ENCODE measurements at regions not wholly inside any gene's neighbourhood (a gene's known extent, or its start where the extent isn't known, plus 50 kb on each side); places are given as distances from the start of the nearest gene placed in this dataset.

GRCh38 chr12:87930033-87930432 lies 99.2 kb downstream of the C12orf50 start:
- no peak overlapping the region for H3K4me3 Mint-ChIP-seq
- H3K4me1 Mint-ChIP-seq = no peaks in the 10 kb centered on the region
- no peaks in the 10 kb centered on the region for H3K9me3 Mint-ChIP-seq
- ChIA-PET CTCF (no interaction called here), POLR2A (no interaction called here)
- H3K27ac Mint-ChIP-seq = no peak overlapping the region
- DNase-seq = no peak
- H3K36me3 Mint-ChIP-seq (ENCODE audit: low read depth) = no peaks in the 10 kb centered on the region
- no peaks in the 10 kb centered on the region for H3K27me3 Mint-ChIP-seq

- POLR2A ChIA-PET = no interaction called here
- DNase-seq = no peak
- H3K9me3 Mint-ChIP-seq = no peaks in the 10 kb centered on the region
- no peaks in the 10 kb centered on the region for H3K36me3 Mint-ChIP-seq (ENCODE audit: low read depth)
- no peaks in the 10 kb centered on the region for H3K27me3 Mint-ChIP-seq
- no peak overlapping the region for H3K4me3 Mint-ChIP-seq
- H3K4me1 Mint-ChIP-seq = no peaks in the 10 kb centered on the region
- H3K27ac Mint-ChIP-seq = no peak overlapping the region
- CTCF ChIA-PET = no interaction called here
These were observed 99.9 kb downstream of the C12orf50 start for GRCh38 chr12:87929346-87929745.

GRCh38 chr12:87928031-87928430 lies 101.2 kb downstream of the C12orf50 start:
- Mint-ChIP-seq H3K27ac (no peak overlapping the region), H3K27me3 (no peaks in the 10 kb centered on the region), H3K4me1 (no peaks in the 10 kb centered on the region), H3K4me3 (no peak overlapping the region), H3K9me3 (no peaks in the 10 kb centered on the region), H3K36me3 (ENCODE audit: low read depth) (no peaks in the 10 kb centered on the region)
- ChIA-PET CTCF (no interaction called here), POLR2A (no interaction called here)
- no peak for DNase-seq

- DNase-seq = no peak
- H3K9me3 Mint-ChIP-seq = no peaks in the 10 kb centered on the region
- H3K36me3 Mint-ChIP-seq (ENCODE audit: low read depth) = no peaks in the 10 kb centered on the region
- H3K27me3 Mint-ChIP-seq = no peaks in the 10 kb centered on the region
- POLR2A ChIA-PET = no interaction called here
- CTCF ChIA-PET = no interaction called here
- H3K4me3 Mint-ChIP-seq = no peak overlapping the region
- no peaks in the 10 kb centered on the region for H3K4me1 Mint-ChIP-seq
- no peak overlapping the region for H3K27ac Mint-ChIP-seq
These were observed 104.2 kb downstream of the C12orf50 start for GRCh38 chr12:87925021-87925420.

GRCh38 chr12:87924149-87924548 lies 105.1 kb downstream of the C12orf50 start:
- POLR2A ChIA-PET = no interaction called here
- H3K4me3 Mint-ChIP-seq = no peak overlapping the region

GRCh38 chr12:87923361-87923760 lies 105.8 kb downstream of the C12orf50 start:
- Mint-ChIP-seq H3K36me3 (ENCODE audit: low read depth) (no peaks in the 10 kb centered on the region), H3K27ac (no peak overlapping the region), H3K9me3 (no peaks in the 10 kb centered on the region), H3K4me3 (no peak overlapping the region), H3K27me3 (no peaks in the 10 kb centered on the region), H3K4me1 (no peaks in the 10 kb centered on the region)
- no peak for DNase-seq
- CTCF ChIA-PET = no interaction called here
- POLR2A ChIA-PET = no interaction called here

More at GRCh38 chr12:87924149-87924548, 105.1 kb downstream of the C12orf50 start:
- Mint-ChIP-seq H3K27me3 (no peaks in the 10 kb centered on the region), H3K4me1 (no peaks in the 10 kb centered on the region), H3K9me3 (no peaks in the 10 kb centered on the region), H3K36me3 (ENCODE audit: low read depth) (no peaks in the 10 kb centered on the region), H3K27ac (no peak overlapping the region)
- no peak for DNase-seq
- CTCF ChIA-PET = no interaction called here

- no peak for DNase-seq
- Mint-ChIP-seq H3K36me3 (ENCODE audit: low read depth) (no peaks in the 10 kb centered on the region), H3K4me1 (no peaks in the 10 kb centered on the region), H3K27ac (no peak overlapping the region), H3K9me3 (no peaks in the 10 kb centered on the region), H3K4me3 (no peak overlapping the region), H3K27me3 (no peaks in the 10 kb centered on the region)
- CTCF ChIA-PET = no interaction called here
- POLR2A ChIA-PET = no interaction called here
These were observed 106.5 kb downstream of the C12orf50 start for GRCh38 chr12:87922736-87923135.

GRCh38 chr12:87921621-87922020 lies 107.6 kb downstream of the C12orf50 start:
- no peak overlapping the region for H3K27ac Mint-ChIP-seq
- H3K9me3 Mint-ChIP-seq = no peaks in the 10 kb centered on the region
- ChIA-PET CTCF (no interaction called here), POLR2A (no interaction called here)
- H3K4me1 Mint-ChIP-seq = no peaks in the 10 kb centered on the region
- H3K27me3 Mint-ChIP-seq = no peaks in the 10 kb centered on the region
- H3K4me3 Mint-ChIP-seq = no peak overlapping the region
- no peak for DNase-seq
- no peaks in the 10 kb centered on the region for H3K36me3 Mint-ChIP-seq (ENCODE audit: low read depth)

GRCh38 chr12:87920139-87920538 lies 109.1 kb downstream of the C12orf50 start:
- CTCF ChIA-PET = no interaction called here
- POLR2A ChIA-PET = no interaction called here
- no peaks in the 10 kb centered on the region for H3K9me3 Mint-ChIP-seq
- no peaks in the 10 kb centered on the region for H3K4me1 Mint-ChIP-seq
- no peak overlapping the region for H3K4me3 Mint-ChIP-seq
- no peaks in the 10 kb centered on the region for H3K27me3 Mint-ChIP-seq
- no peaks in the 10 kb centered on the region for H3K36me3 Mint-ChIP-seq (ENCODE audit: low read depth)
- DNase-seq = no peak
- H3K27ac Mint-ChIP-seq = no peak overlapping the region

GRCh38 chr12:87901457-87901856 lies 127.7 kb downstream of the C12orf50 start:
- CTCF ChIA-PET = no interaction called here

GRCh38 chr12:87897662-87898061 lies 131.5 kb downstream of the C12orf50 start:
- ChIA-PET POLR2A (no interaction called here), CTCF (no interaction called here)
- no peak for DNase-seq
- no peak overlapping the region for H3K4me3 Mint-ChIP-seq
- no peaks in the 10 kb centered on the region for H3K4me1 Mint-ChIP-seq
- no peaks in the 10 kb centered on the region for H3K27me3 Mint-ChIP-seq
- no peak overlapping the region for H3K27ac Mint-ChIP-seq
- no peaks in the 10 kb centered on the region for H3K36me3 Mint-ChIP-seq (ENCODE audit: low read depth)
- H3K9me3 Mint-ChIP-seq = no peaks in the 10 kb centered on the region

More at GRCh38 chr12:87901457-87901856, 127.7 kb downstream of the C12orf50 start:
- H3K4me1 Mint-ChIP-seq = no peaks in the 10 kb centered on the region
- DNase-seq = no peak
- H3K36me3 Mint-ChIP-seq (ENCODE audit: low read depth) = no peaks in the 10 kb centered on the region
- no peaks in the 10 kb centered on the region for H3K27me3 Mint-ChIP-seq
- POLR2A ChIA-PET = no interaction called here
- no peak overlapping the region for H3K4me3 Mint-ChIP-seq
- H3K27ac Mint-ChIP-seq = no peak overlapping the region
- H3K9me3 Mint-ChIP-seq = no peaks in the 10 kb centered on the region

- Mint-ChIP-seq H3K36me3 (ENCODE audit: low read depth) (no peaks in the 10 kb centered on the region), H3K27ac (no peak overlapping the region), H3K4me3 (no peak overlapping the region), H3K4me1 (no peaks in the 10 kb centered on the region), H3K27me3 (no peaks in the 10 kb centered on the region), H3K9me3 (no peaks in the 10 kb centered on the region)
- POLR2A ChIA-PET = no interaction called here
- DNase-seq = no peak
- CTCF ChIA-PET = no interaction called here
These were observed 145.4 kb downstream of the C12orf50 start for GRCh38 chr12:87883806-87884205.

- Mint-ChIP-seq H3K9me3 (peaks cover 4% of the 10 kb centered on the region), H3K27ac (no peak overlapping the region), H3K4me3 (no peak overlapping the region), H3K4me1 (no peaks in the 10 kb centered on the region), H3K27me3 (no peaks in the 10 kb centered on the region), H3K36me3 (ENCODE audit: low read depth) (no peaks in the 10 kb centered on the region)
- ChIA-PET CTCF (no interaction called here), POLR2A (no interaction called here)
- no peak for DNase-seq
These were observed 150.1 kb downstream of the C12orf50 start for GRCh38 chr12:87879141-87879540.

GRCh38 chr12:87870493-87871460 lies 158.4 kb downstream of the C12orf50 start:
- H3K9me3 Mint-ChIP-seq = peaks cover 4% of the 10 kb centered on the region
- DNase-seq = no peak
- no peak overlapping the region for H3K27ac Mint-ChIP-seq
- no peaks in the 10 kb centered on the region for H3K27me3 Mint-ChIP-seq
- ChIA-PET POLR2A (no interaction called here), CTCF (no interaction called here)
- no peak overlapping the region for H3K4me3 Mint-ChIP-seq
- no peaks in the 10 kb centered on the region for H3K4me1 Mint-ChIP-seq
- H3K36me3 Mint-ChIP-seq (ENCODE audit: low read depth) = no peaks in the 10 kb centered on the region
